PFSK-1 (cell line): ENCODE measurements at regions not wholly inside any gene's neighbourhood (a gene's known extent, or its start where the extent isn't known, plus 50 kb on each side); places are given as distances from the start of the nearest gene placed in this dataset.

Experiments used
- POLR2AphosphoS5 ChIP-seq: IDR thresholded peaks from 2 replicates; pipeline ENCODE4 v1.6.1; 2012; ENCODE audit warnings: low read depth, mild to moderate bottlenecking, control low read depth, low read length, moderate library complexity
- SIN3A ChIP-seq: IDR thresholded peaks from 2 replicates; pipeline ENCODE4 v1.6.1; 2012; ENCODE audit warnings: mild to moderate bottlenecking, low read length, moderate library complexity, borderline replicate concordance; ENCODE audit not compliant: insufficient read depth

- TF ChIP-seq SIN3A (no peak), POLR2AphosphoS5 (no peak)
These were observed 331.2 kb upstream of the C16orf82 start for GRCh38 chr16:26735521-26735920.
